HG03457 (cell line): ENCODE measurements at regions not wholly inside any gene's neighbourhood (a gene's known extent, or its start where the extent isn't known, plus 50 kb on each side); places are given as distances from the start of the nearest gene placed in this dataset.

Source experiments
- ATAC-seq: cut with Tn5 transposase; IDR thresholded peaks from one replicate; pipeline ENCODE4 v1.9.1; 2021; ENCODE audit warnings: moderate number of reproducible peaks; ENCODE audit not compliant: unreplicated experiment

GRCh38 chr2:14540015-14540414 lies 92.5 kb upstream of the LRATD1 start:
- ATAC-seq, result no peak

GRCh38 chr2:14543284-14543683 lies 89.2 kb upstream of the LRATD1 start:
- no peak for ATAC-seq

DNA sequence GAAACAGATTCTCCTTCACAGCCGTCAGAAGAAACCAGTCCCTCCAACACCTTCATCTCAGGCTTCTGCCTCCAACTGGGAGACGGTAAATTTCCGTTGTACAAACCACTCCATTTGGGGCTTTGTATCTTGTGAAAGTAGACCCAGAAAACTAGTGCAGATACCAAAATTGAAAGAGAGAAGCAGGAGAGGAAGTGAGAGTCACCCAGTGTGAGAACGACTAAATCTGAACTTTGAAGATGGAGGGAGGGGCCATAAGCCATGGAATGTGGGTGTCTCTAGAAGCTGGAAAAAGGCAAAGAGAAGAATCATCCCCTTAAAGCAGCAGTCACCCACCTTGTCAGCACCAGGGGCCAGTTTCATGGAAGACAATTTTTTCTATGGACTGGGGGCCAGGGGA lies 88.3 kb upstream of the LRATD1 start:
- no peak for ATAC-seq

- no peak for ATAC-seq
Measured at GRCh38 chr2:14547830-14548229, 84.7 kb upstream of the LRATD1 start.

- no peak for ATAC-seq
Measured at GRCh38 chr2:14550658-14551057, 81.9 kb upstream of the LRATD1 start.

- ATAC-seq, result no peak
Measured at GRCh38 chr2:14551069-14551468, 81.4 kb upstream of the LRATD1 start.

- no peak for ATAC-seq
Measured at GRCh38 chr2:14552286-14552685, 80.2 kb upstream of the LRATD1 start.

GRCh38 chr2:14552818-14553217 lies 79.7 kb upstream of the LRATD1 start:
- ATAC-seq, result no peak

- ATAC-seq, result no peak
Measured at GRCh38 chr2:14554849-14555545, 77.5 kb upstream of the LRATD1 start.

DNA sequence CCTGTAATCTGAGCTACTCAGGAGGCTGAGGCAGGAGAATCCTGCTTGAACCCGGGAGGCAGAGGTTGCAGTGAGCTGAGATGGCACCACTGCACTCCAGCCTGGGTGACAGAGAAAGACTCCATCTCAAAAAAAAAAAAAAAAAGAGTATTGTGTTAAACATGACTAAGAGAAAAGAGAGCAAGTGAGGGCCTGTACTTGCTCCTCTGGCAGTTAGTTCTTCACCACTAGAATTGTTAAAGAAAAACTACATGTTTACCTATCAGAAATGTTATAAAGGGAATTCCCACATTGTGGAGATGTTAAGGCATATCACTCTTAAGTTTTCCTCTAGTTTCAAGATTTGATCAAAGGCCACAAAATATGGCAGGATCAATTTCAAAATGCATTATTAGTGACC lies 75.4 kb upstream of the LRATD1 start:
- ATAC-seq, result no peak

DNA sequence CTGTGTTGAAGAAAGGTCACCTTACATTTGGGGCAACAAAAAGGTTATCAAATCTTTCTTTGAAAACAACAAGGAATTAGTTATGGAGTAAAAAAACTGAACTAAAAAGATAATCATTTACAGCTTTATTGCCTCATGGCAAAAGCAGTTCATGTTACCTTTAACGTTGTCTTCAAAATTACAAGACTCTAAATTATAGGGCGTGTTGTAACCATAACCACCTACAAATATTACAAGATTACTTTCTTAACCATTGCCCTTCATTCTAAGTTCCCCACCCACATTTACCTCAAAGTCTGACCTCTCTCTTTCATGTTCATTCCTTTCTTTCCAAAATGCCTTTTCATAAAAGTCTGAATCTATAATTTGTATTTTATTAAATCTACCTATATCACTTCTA lies 74.6 kb upstream of the LRATD1 start:
- ATAC-seq, result no peak

GRCh38 chr2:14558335-14558919 lies 74.1 kb upstream of the LRATD1 start:
- no peak for ATAC-seq

DNA sequence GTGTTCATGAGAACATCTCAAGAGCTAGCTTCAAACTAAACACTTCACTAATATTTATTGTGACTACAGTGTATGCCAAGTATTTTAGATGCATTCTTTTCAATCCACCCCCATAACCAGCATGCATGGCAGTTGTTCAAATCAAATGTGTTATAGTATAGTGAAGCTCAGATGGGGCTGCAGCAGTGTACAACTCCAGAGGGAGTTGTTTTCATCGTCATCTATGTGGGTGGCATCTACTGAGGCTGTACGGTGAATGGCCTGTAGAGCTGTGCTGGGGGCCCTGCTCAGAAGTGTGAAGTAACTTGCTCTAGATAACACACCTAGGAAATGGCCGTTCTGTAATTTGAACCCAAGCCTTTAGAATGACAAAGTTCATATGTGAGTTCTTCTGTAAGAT lies 71.8 kb upstream of the LRATD1 start:
- no peak for ATAC-seq

DNA sequence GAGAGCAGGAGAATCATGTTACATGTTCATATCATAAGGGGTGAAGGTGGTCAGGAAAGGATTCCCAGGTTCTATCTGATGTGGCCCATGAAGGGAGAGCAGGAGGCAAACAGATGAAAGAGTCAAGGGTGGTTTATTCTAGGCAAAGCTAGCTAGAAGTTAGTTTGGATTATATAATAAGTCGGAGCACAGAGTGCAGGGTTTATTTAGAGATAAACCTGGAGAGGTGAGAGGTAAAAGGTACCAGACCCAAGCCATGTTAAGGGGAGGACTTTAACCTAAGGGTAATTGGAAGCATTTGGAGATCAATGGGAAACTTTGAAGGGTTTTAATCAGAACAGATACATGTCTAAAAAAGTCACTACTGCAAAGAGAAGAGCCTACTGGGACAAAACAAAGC lies 69.2 kb upstream of the LRATD1 start:
- ATAC-seq, result no peak

DNA sequence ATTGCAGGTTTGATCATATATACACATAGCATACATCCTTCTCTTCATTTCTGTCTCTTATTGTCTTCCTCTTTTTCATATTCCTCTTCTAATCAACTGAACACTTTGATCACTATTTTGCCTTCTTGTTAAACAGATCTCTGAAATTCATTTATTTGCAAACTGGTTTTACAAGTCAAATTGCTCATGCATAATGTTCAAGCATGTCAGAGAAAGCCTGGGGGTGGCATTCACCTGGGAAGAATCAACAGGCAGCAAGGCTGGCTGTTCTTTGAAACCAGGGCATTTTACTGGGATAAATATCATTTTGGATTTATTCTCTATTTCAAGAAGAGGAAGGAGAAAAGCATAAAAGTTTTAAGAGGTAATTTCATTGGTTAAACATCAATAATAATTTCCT lies 66.9 kb upstream of the LRATD1 start:
- ATAC-seq, result no peak

DNA sequence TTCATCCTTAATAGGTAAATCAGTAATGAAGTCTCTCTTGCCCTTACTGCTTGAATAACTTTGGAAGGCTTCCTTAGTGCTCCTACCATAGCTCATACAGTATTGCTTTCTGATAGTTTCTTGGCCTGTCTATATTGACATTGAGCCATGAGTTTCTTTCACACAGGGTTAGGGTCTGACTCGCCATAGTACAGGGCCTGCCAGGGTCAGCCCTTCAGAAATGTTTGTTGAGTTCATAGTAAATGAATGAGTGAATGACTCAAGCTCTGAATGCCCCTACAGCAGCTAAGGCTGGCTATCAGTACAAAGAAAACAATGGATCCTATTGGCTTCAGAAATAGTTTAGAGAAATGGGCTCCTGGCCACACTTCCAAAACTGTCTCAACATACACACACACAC lies 65.0 kb upstream of the LRATD1 start:
- ATAC-seq, result no peak

DNA sequence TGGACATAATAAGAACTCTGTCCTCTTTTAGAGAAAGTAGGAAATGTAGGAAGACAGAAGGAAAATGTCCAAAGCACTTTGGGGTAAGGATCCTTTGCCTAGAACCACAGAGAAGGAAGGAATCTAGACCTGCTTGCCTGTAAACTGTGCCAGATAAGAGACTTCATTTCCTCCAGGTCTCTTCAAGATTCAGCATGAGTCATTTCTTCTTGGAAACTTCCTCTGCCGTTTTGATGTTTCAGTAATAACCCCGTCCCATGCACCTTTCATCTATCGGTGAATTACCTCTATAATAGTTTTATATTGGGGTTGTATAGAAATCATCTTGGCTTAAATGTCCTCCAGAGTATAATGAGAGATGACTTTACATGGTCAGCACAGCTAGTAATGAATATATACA lies 63.2 kb upstream of the LRATD1 start:
- ATAC-seq, result no peak

DNA sequence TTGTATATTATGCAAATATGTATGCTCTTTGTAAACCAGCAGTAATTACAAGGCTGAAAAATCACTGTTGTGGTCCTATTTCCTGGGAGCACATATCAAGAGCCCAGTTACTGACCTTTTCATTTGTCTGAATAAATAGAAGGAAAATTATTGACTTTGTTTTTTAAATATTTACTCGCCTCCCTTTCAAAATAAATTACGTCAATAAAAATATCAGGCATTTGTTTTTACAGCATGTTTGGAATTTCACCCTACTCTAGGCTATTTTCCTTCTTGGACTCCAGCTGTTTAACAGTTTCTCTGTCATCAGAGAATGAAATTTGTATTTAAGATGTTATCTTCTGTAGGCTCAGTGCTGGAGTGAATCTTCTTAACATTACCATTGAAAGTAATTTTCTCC lies 59.9 kb upstream of the LRATD1 start:
- no peak for ATAC-seq

DNA sequence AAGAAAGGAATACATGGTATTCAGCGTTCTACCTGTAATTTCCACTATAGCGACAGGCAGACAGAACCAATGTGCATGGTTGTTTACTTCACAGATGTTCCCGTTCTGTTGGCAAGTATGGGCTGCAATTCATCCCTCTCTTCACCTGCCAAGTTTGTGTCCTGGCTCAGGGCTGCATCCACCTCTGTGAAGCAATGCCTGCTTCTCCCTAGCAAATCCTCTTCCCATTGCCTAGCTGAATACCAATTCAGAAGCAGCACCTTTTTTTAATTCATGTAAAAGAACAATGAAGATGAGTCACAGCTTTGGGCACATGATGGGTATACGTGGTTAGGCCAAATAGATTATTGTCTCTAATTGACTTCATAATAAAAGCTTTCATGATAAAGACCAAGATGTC lies 54.7 kb upstream of the LRATD1 start:
- ATAC-seq, result no peak
